HepG2 (cell line): ENCODE measurements at regions not wholly inside any gene's neighbourhood (a gene's known extent, or its start where the extent isn't known, plus 50 kb on each side); places are given as distances from the start of the nearest gene placed in this dataset.

ENCODE experiments used
- ATAC-seq: fragments of 200-7000 bp; cut with Tn5 transposase; 3 replicates; pipeline ENCODE4 v1.9.1; 2020; ENCODE audit warnings: mild to moderate bottlenecking, moderate library complexity
- BruUV-seq: library from RNA; stranded (reverse); fragments of 400-500 nt; replicated peaks from 2 replicates; lab custom pipeline; 2021; lab: Mats Ljungman, UMichigan
- CTCF ChIA-PET: fragments of 300-600 bp; formaldehyde crosslinking; extraction: SDS; loops from one replicate; lab custom pipeline; 2021; ENCODE audit warnings: low total read pairs, inconsistent platforms, low intra/inter-chr PET ratio; lab: Yijun Ruan, JAX
- POLR2A ChIA-PET: fragments of 350-600 bp; sonication (Branson Sonifier 250); formaldehyde crosslinking; loops from one replicate; lab custom pipeline; 2020; ENCODE audit warnings: antibody characterized with exemption, inconsistent platforms; lab: Yijun Ruan, JAX
- DNase-seq: peaks from one replicate; pipeline ENCODE4 v3.0.0-alpha.2; 2015; ENCODE audit warnings: low spot score
- FAIRE-seq: peaks from 3 replicates; lab custom pipeline; 2011; peaks lifted over from hg19 to GRCh38; lab: Jason Lieb, UNC
- H2AFZ ChIP-seq: one replicate; pipeline ENCODE4 v1.6.1; 2011; ENCODE audit warnings: low read length, inconsistent platforms
- H3K27ac ChIP-seq: fragments of 300-600 bp; 3 replicates; pipeline ENCODE4 v1.8.0; 2011; ENCODE audit warnings: mixed run types, mild to moderate bottlenecking, mixed read lengths, low read length, inconsistent platforms; ENCODE audit not compliant: insufficient read depth; ENCODE audit errors: extremely low read length
- H3K27me3 ChIP-seq, 2 experiments: fragments of 200-600 bp in 1 of 2; 2 replicates in 1 of 2; 3 replicates in 1 of 2; pipeline versions ENCODE4 v1.6.0 to v1.8.0; 2011; ENCODE audit warnings: low read length in 2 of 2, mild to moderate bottlenecking in 2 of 2, moderate library complexity in 2 of 2, inconsistent platforms in 1 of 2; ENCODE audit not compliant: insufficient read depth in 2 of 2, control insufficient read depth in 1 of 2
- H3K36me3 ChIP-seq, 2 experiments: fragments of 200-600 bp in 1 of 2; replicated peaks in 1 of 2; 2 replicates in 1 of 2; 3 replicates in 1 of 2; pipeline versions ENCODE4 v1.5.1 to v1.8.0; 2011; ENCODE audit warnings: low read length in 2 of 2, inconsistent platforms in 1 of 2; ENCODE audit not compliant: insufficient read depth in 2 of 2, control insufficient read depth in 1 of 2
- H3K4me1 ChIP-seq: 2 replicates; pipeline ENCODE4 v1.5.1; 2012; ENCODE audit warnings: low read length, inconsistent platforms; ENCODE audit not compliant: insufficient read depth
- H3K4me2 ChIP-seq: 2 replicates; pipeline ENCODE4 v1.6.0; 2011; ENCODE audit warnings: low read depth, low read length, inconsistent platforms
- H3K4me3 ChIP-seq, 3 experiments: fragments of 200-600 bp in 1 of 3; sonication (generic), shearing (Covaris generic) in 1 of 3; replicated peaks in 1 of 3; 2 replicates each; pipeline ENCODE4 v1.5.1; 2011 to 2016; ENCODE audit warnings: low read length in 3 of 3, inconsistent platforms in 2 of 3, low read depth in 2 of 3, mild to moderate bottlenecking in 2 of 3, control low read depth in 1 of 3, mixed read lengths in 1 of 3; ENCODE audit not compliant: insufficient read depth in 1 of 3
- H3K79me2 ChIP-seq: one replicate; pipeline ENCODE4 v1.6.1; 2011; ENCODE audit warnings: low read length, inconsistent platforms; ENCODE audit not compliant: insufficient read depth
- H3K9ac ChIP-seq: 2 replicates; pipeline ENCODE4 v1.6.0; 2011; ENCODE audit warnings: mild to moderate bottlenecking, low read depth, low read length, inconsistent platforms; ENCODE audit not compliant: insufficient read depth
- H3K9me3 ChIP-seq: 2 replicates; pipeline ENCODE4 v1.5.1; 2012; ENCODE audit warnings: mild to moderate bottlenecking, low read length
- H4K20me1 ChIP-seq: 2 replicates; pipeline ENCODE4 v1.6.0; 2011; ENCODE audit warnings: inconsistent platforms, mild to moderate bottlenecking, low read length, moderate library complexity; ENCODE audit not compliant: insufficient read depth
- FOSL1 ChIP-seq: sonication (generic); formaldehyde crosslinking; IDR thresholded peaks from 2 replicates; pipeline ENCODE4 v1.9.0; 2021; ENCODE audit warnings: missing genetic modification reagents, borderline replicate concordance
- KLF13 ChIP-seq: sonication (generic); formaldehyde crosslinking; IDR thresholded peaks from 2 replicates; pipeline ENCODE4 v1.4.0; 2020; ENCODE audit warnings: mild to moderate bottlenecking, missing genetic modification reagents
- MEIS2 ChIP-seq: sonication (generic); formaldehyde crosslinking; IDR thresholded peaks from 2 replicates; pipeline ENCODE4 v1.9.0; 2021; ENCODE audit warnings: mild to moderate bottlenecking, missing genetic modification reagents
- MLLT10 ChIP-seq: sonication (generic); formaldehyde crosslinking; IDR thresholded peaks from 2 replicates; pipeline ENCODE4 v1.4.0; 2020; ENCODE audit warnings: missing genetic modification reagents
- PHF20 ChIP-seq: sonication (generic); formaldehyde crosslinking; IDR thresholded peaks from 2 replicates; pipeline ENCODE4 v1.5.0; 2020; ENCODE audit warnings: mild to moderate bottlenecking, missing genetic modification reagents
- POGZ ChIP-seq: sonication (generic); formaldehyde crosslinking; IDR thresholded peaks from 2 replicates; pipeline ENCODE4 v1.4.0; 2020; ENCODE audit warnings: mild to moderate bottlenecking, missing genetic modification reagents
- ZBTB39 ChIP-seq: sonication (generic); formaldehyde crosslinking; IDR thresholded peaks from 2 replicates; pipeline ENCODE4 v1.5.0; 2020; ENCODE audit warnings: missing genetic modification reagents
- ZNF547 ChIP-seq: sonication (generic); formaldehyde crosslinking; IDR thresholded peaks from 2 replicates; pipeline ENCODE4 v1.5.1; 2020; ENCODE audit warnings: mild to moderate bottlenecking, missing genetic modification reagents
- ZNF564 ChIP-seq: sonication (generic); formaldehyde crosslinking; IDR thresholded peaks from 2 replicates; pipeline ENCODE4 v1.8.1; 2023; ENCODE audit warnings: mild to moderate bottlenecking, missing genetic modification reagents
- ZXDC ChIP-seq: sonication (generic); formaldehyde crosslinking; IDR thresholded peaks from 2 replicates; pipeline ENCODE4 v1.5.0; 2020; ENCODE audit warnings: mild to moderate bottlenecking, missing genetic modification reagents
- WGBS: methylation state at CpG from one replicate; pipeline ENCODE4 v1.1.6; 2017; ENCODE audit warnings: low lambda C conversion rate; 5-methylcytosine and 5-hydroxymethylcytosine counted together
- in situ Hi-C: cut with HindIII; loops from 2 replicates; pipeline ENCODE4 v1.10.0; 2017; ENCODE audit warnings: low pct_unique_long_range_greater_than_20kb; ENCODE audit not compliant: extremely low pct_ligation_motif_present
- intact Hi-C: fragments of 100-400 bp; cut with micrococcal nuclease; formaldehyde crosslinking; loops from one replicate; pipeline ENCODE4 v1.10.0; 2022; ENCODE audit not compliant: unreplicated experiment
- TF ChIP-seq, protein P1 (sequence below): sonication (generic); formaldehyde crosslinking; IDR thresholded peaks from 2 replicates; pipeline ENCODE4 v1.4.0; 2020; ENCODE audit warnings: missing genetic modification reagents, mild to moderate bottlenecking, borderline replicate concordance
- TF ChIP-seq, protein P2 (sequence below), 2 experiments: fragments of 450-650 bp in 1 of 2; sonication (generic) in 1 of 2; formaldehyde crosslinking; IDR thresholded peaks; 2 replicates each; pipeline versions ENCODE4 v1.5.0 to v1.8.0; 2020 to 2022; ENCODE audit warnings: mild to moderate bottlenecking in 1 of 2, missing genetic modification reagents in 1 of 2
- TF ChIP-seq, protein P3 (sequence below): sonication (generic); formaldehyde crosslinking; IDR thresholded peaks from 2 replicates; pipeline ENCODE4; 2020; ENCODE audit warnings: missing genetic modification reagents, mild to moderate bottlenecking, borderline replicate concordance

DNA sequence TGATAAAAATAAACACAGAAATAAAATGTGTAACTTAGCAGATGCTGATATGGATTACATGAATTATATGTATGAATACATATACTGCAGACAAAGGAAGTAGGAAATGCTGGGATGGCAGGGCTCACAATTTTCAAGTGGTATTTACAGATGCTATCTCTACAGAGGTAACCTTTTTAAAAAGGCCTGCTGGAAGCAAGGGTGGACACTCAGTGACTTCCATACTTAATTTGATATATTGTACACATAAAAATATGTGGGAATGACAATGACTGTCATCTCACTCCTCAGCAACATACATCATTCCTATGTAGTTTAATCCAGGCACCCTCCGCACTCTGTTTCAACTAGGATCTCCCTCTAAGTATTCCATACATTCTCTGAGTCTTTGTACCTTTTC lies 452.9 kb downstream of the DTHD1 start:
- no peaks in the 10 kb centered on the region for H4K20me1 ChIP-seq
- no peaks in the 10 kb centered on the region for H3K36me3 ChIP-seq
- H3K27me3 ChIP-seq = no peaks in the 10 kb centered on the region
- in situ Hi-C loops = no loop called here
- H3K9me3 ChIP-seq = no peaks in the 10 kb centered on the region
- H3K4me3 ChIP-seq = no peak overlapping the region
- FAIRE-seq = no peak
- intact Hi-C loops = no loop called here
- H2AFZ ChIP-seq = no peak overlapping the region
- no peak for DNase-seq
- 52% methylated on average over 1 of the region's 1 CpG for WGBS
- ChIA-PET POLR2A (no interaction called here), CTCF (no interaction called here)
- no peak overlapping the region for H3K4me2 ChIP-seq
- BruUV-seq = no TSS peak
- no peaks in the 10 kb centered on the region for H3K4me1 ChIP-seq
- H3K79me2 ChIP-seq = no peaks in the 10 kb centered on the region
- no peak overlapping the region for H3K27ac ChIP-seq
- H3K9ac ChIP-seq = no peak overlapping the region
- ATAC-seq = no peak
- TF ChIP-seq ZBTB39 (CRISPR knock-in tag) (no peak), MEIS2 (no peak), MLLT10 (CRISPR knock-in tag) (no peak), ZNF564 (CRISPR knock-in tag) (no peak), ZXDC (no peak), ZNF547 (CRISPR knock-in tag) (no peak), PHF20 (no peak), FOSL1 (CRISPR knock-in tag) (no peak), POGZ (CRISPR knock-in tag) (no peak), KLF13 (CRISPR knock-in tag) (no peak)
- TF ChIP-seq, protein P1, sequence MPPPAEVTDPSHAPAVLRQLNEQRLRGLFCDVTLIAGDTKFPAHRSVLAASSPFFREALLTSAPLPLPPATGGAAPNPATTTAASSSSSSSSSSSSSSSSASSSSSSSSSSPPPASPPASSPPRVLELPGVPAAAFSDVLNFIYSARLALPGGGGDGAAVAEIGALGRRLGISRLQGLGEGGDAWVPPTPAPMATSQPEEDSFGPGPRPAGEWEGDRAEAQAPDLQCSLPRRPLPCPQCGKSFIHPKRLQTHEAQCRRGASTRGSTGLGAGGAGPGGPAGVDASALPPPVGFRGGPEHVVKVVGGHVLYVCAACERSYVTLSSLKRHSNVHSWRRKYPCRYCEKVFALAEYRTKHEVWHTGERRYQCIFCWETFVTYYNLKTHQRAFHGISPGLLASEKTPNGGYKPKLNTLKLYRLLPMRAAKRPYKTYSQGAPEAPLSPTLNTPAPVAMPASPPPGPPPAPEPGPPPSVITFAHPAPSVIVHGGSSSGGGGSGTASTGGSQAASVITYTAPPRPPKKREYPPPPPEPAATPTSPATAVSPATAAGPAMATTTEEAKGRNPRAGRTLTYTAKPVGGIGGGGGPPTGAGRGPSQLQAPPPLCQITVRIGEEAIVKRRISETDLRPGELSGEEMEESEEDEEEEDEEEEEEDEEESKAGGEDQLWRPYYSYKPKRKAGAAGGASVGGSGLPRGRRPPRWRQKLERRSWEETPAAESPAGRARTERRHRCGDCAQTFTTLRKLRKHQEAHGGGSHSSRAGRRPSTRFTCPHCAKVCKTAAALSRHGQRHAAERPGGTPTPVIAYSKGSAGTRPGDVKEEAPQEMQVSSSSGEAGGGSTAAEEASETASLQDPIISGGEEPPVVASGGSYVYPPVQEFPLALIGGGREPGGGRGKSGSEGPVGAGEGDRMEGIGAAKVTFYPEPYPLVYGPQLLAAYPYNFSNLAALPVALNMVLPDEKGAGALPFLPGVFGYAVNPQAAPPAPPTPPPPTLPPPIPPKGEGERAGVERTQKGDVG (CRISPR knock-in tag) = no peak
- TF ChIP-seq, protein P2, sequence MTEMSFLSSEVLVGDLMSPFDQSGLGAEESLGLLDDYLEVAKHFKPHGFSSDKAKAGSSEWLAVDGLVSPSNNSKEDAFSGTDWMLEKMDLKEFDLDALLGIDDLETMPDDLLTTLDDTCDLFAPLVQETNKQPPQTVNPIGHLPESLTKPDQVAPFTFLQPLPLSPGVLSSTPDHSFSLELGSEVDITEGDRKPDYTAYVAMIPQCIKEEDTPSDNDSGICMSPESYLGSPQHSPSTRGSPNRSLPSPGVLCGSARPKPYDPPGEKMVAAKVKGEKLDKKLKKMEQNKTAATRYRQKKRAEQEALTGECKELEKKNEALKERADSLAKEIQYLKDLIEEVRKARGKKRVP (CRISPR knock-in tag; IDR thresholded peaks at IDR 0.05) = no peak
- TF ChIP-seq, protein P3, sequence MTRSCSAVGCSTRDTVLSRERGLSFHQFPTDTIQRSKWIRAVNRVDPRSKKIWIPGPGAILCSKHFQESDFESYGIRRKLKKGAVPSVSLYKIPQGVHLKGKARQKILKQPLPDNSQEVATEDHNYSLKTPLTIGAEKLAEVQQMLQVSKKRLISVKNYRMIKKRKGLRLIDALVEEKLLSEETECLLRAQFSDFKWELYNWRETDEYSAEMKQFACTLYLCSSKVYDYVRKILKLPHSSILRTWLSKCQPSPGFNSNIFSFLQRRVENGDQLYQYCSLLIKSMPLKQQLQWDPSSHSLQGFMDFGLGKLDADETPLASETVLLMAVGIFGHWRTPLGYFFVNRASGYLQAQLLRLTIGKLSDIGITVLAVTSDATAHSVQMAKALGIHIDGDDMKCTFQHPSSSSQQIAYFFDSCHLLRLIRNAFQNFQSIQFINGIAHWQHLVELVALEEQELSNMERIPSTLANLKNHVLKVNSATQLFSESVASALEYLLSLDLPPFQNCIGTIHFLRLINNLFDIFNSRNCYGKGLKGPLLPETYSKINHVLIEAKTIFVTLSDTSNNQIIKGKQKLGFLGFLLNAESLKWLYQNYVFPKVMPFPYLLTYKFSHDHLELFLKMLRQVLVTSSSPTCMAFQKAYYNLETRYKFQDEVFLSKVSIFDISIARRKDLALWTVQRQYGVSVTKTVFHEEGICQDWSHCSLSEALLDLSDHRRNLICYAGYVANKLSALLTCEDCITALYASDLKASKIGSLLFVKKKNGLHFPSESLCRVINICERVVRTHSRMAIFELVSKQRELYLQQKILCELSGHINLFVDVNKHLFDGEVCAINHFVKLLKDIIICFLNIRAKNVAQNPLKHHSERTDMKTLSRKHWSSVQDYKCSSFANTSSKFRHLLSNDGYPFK = no peak
